B cell (primary cell): ENCODE measurements at regions not wholly inside any gene's neighbourhood (a gene's known extent, or its start where the extent isn't known, plus 50 kb on each side); places are given as distances from the start of the nearest gene placed in this dataset.

ENCODE experiments used
- ATAC-seq: fragments of 200-7000 bp; cut with Tn5 transposase; one replicate; pipeline ENCODE4 v1.10.0; 2021; ENCODE audit warnings: low read depth, mild to moderate bottlenecking, moderate number of reproducible peaks, moderate library complexity
- CTCF ChIA-PET: fragments of 350-600 bp; sonication (Branson Sonifier 250); formaldehyde crosslinking; loops from one replicate; lab custom pipeline; 2021; ENCODE audit warnings: antibody characterized with exemption, inconsistent platforms; lab: Charles Lee
- POLR2A ChIA-PET: fragments of 350-600 bp; sonication (Branson Sonifier 250); formaldehyde crosslinking; loops from one replicate; lab custom pipeline; 2021; ENCODE audit warnings: antibody characterized with exemption; lab: Charles Lee
- DNase-seq: peaks from one replicate; pipeline ENCODE4 v3.0.0; 2013
- H2AFZ ChIP-seq: 2 replicates; pipeline ENCODE4 v1.6.1; 2012; ENCODE audit warnings: mild to moderate bottlenecking, low read depth, low read length; ENCODE audit not compliant: insufficient read depth, poor library complexity, severe bottlenecking
- H3K27ac ChIP-seq, 2 donors: 1 replicate in 1 of 2; 2 replicates in 1 of 2; pipeline ENCODE4 v1.5.1; 2012 to 2013; ENCODE audit warnings: low read length in 2 of 2, mild to moderate bottlenecking in 2 of 2, moderate library complexity in 1 of 2
- H3K27me3 ChIP-seq, 4 experiments: fragments of 200-600 bp in 1 of 4; sonication (generic) in 1 of 4; replicated peaks in 1 of 4; 1 replicate in 2 of 4; 2 replicates in 2 of 4; pipeline versions ENCODE4 v1.6.1 to v1.7.0; 2013 to 2016; ENCODE audit warnings: low read length in 3 of 4, mild to moderate bottlenecking in 2 of 4, mixed read lengths in 1 of 4, moderate library complexity in 1 of 4; ENCODE audit not compliant: insufficient read depth in 4 of 4, control insufficient read depth in 3 of 4; ENCODE audit errors: control extremely low read depth in 1 of 4
- H3K36me3 ChIP-seq, 2 experiments: replicated peaks in 1 of 2; 1 replicate in 1 of 2; 2 replicates in 1 of 2; pipeline versions ENCODE4 v1.6.1 to v1.7.1; 2013; ENCODE audit warnings: low read length in 1 of 2; ENCODE audit not compliant: insufficient read depth in 2 of 2, control insufficient read depth in 1 of 2; ENCODE audit errors: control extremely low read depth in 1 of 2, extremely low read depth in 1 of 2
- H3K4me1 ChIP-seq, 2 donors: fragments of 200-600 bp in 1 of 2; sonication (generic) in 1 of 2; 1 replicate in 1 of 2; 2 replicates in 1 of 2; pipeline versions ENCODE4 v1.5.1 to v1.6.1; 2013 to 2017; ENCODE audit warnings: low read length in 2 of 2; ENCODE audit not compliant: control insufficient read depth in 2 of 2, insufficient read depth in 2 of 2
- H3K4me2 ChIP-seq: replicated peaks from 2 replicates; pipeline ENCODE3; 2012; ENCODE audit warnings: mild to moderate bottlenecking, low read depth, low read length; ENCODE audit not compliant: poor library complexity, severe bottlenecking
- H3K4me3 ChIP-seq, 5 experiments: fragments of 200-600 bp in 1 of 5; sonication (generic) in 1 of 5; 1 replicate in 3 of 5; 2 replicates in 2 of 5; pipeline versions ENCODE4 v1.5.1 to v1.7.0; 2011 to 2016; ENCODE audit warnings: low read length in 4 of 5, mild to moderate bottlenecking in 4 of 5, low read depth in 2 of 5, control low read depth in 1 of 5, moderate library complexity in 1 of 5; ENCODE audit not compliant: insufficient read depth in 1 of 5; ENCODE audit errors: control extremely low read depth in 1 of 5, extremely low read depth in 1 of 5
- H3K79me2 ChIP-seq: fragments of 200-600 bp; sonication (generic); one replicate; pipeline ENCODE4 v1.6.0; 2016; ENCODE audit warnings: low read length; ENCODE audit not compliant: control insufficient read depth, insufficient read depth
- H3K9ac ChIP-seq: fragments of 200-600 bp; sonication (generic); 2 replicates; pipeline ENCODE4 v1.6.1; 2017; ENCODE audit warnings: mild to moderate bottlenecking, low read length, moderate library complexity
- H3K9me3 ChIP-seq, 3 donors: one replicate each; pipeline versions ENCODE4 v1.6.1 to v1.7.1; 2013; ENCODE audit warnings: low read length in 2 of 3; ENCODE audit not compliant: control insufficient read depth in 2 of 3, insufficient read depth in 1 of 3; ENCODE audit errors: control extremely low read depth in 1 of 3
- H4K20me1 ChIP-seq: 2 replicates; pipeline ENCODE4 v1.6.0; 2012; ENCODE audit warnings: mild to moderate bottlenecking, low read length; ENCODE audit not compliant: insufficient read depth, control insufficient read depth, poor library complexity, severe bottlenecking
- H3K27ac Mint-ChIP-seq: one replicate; pipeline ENCODE4 v1.8.0; 2021; ENCODE audit warnings: mixed read lengths
- H3K27me3 Mint-ChIP-seq: one replicate; pipeline ENCODE4 v1.8.0; 2021; ENCODE audit warnings: mixed read lengths
- H3K4me1 Mint-ChIP-seq: one replicate; pipeline ENCODE4 v1.8.0; 2021; ENCODE audit warnings: mixed read lengths
- H3K4me3 Mint-ChIP-seq: one replicate; pipeline ENCODE4 v1.8.0; 2021; ENCODE audit warnings: mixed read lengths
- H3K9me3 Mint-ChIP-seq: one replicate; pipeline ENCODE4 v1.8.0; 2022; ENCODE audit warnings: mixed read lengths; ENCODE audit not compliant: insufficient read depth
- EZH2 ChIP-seq: IDR thresholded peaks from 2 replicates; pipeline ENCODE4 v1.6.1; 2012; ENCODE audit warnings: borderline replicate concordance, low read depth, mild to moderate bottlenecking, moderate library complexity, low read length; ENCODE audit not compliant: insufficient read depth, poor library complexity, severe bottlenecking
- WGBS: methylation state at CpG from one replicate; pipeline ENCODE4 v1.1.5; 2013; ENCODE audit warnings: missing lambda C conversion rate; ENCODE audit not compliant: insufficient coverage; 5-methylcytosine and 5-hydroxymethylcytosine counted together
- intact Hi-C: fragments of 100-400 bp; cut with micrococcal nuclease; formaldehyde crosslinking; loops from one replicate; pipeline ENCODE4 v1.10.0; 2022
- TF ChIP-seq, protein P1 (sequence below): fragments of 200-600 bp; IDR thresholded peaks from one replicate; pipeline ENCODE4 v1.8.0; 2022; ENCODE audit warnings: antibody characterized with exemption, mild to moderate bottlenecking

DNA sequence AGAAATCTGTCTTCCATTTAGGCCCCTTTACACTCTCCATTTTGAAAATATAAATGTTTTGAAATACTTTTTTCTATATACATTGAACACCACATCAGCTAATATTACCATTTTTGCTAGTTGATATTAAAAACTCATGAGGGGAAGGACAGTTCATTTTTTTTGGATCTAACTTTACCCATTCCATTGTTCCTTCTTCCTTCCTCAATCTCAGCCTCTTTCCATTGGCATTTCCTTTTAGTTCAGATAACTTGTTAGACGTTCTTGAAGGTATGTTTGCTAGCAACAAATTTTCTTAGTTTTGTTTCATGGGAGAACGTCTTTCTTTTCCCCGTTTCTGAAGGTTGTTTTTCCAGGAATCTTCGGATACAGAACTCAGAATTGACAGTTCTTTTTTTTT is 759.0 kb downstream of the SOCS6 start:
- H3K36me3 ChIP-seq = no peaks in the 10 kb centered on the region
- TF ChIP-seq EZH2 = no peak
- TF ChIP-seq, protein P1, sequence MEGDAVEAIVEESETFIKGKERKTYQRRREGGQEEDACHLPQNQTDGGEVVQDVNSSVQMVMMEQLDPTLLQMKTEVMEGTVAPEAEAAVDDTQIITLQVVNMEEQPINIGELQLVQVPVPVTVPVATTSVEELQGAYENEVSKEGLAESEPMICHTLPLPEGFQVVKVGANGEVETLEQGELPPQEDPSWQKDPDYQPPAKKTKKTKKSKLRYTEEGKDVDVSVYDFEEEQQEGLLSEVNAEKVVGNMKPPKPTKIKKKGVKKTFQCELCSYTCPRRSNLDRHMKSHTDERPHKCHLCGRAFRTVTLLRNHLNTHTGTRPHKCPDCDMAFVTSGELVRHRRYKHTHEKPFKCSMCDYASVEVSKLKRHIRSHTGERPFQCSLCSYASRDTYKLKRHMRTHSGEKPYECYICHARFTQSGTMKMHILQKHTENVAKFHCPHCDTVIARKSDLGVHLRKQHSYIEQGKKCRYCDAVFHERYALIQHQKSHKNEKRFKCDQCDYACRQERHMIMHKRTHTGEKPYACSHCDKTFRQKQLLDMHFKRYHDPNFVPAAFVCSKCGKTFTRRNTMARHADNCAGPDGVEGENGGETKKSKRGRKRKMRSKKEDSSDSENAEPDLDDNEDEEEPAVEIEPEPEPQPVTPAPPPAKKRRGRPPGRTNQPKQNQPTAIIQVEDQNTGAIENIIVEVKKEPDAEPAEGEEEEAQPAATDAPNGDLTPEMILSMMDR = no peak
- intact Hi-C loops = no loop called here
- Mint-ChIP-seq H3K27me3 (no peaks in the 10 kb centered on the region), H3K27ac (no peak overlapping the region), H3K4me3 (no peak overlapping the region), H3K4me1 (no peaks in the 10 kb centered on the region), H3K9me3 (no peaks in the 10 kb centered on the region)
- WGBS = 40% methylated on average over 3 of the region's 4 CpGs
- no peak for DNase-seq
- H3K4me1 ChIP-seq = no peaks in the 10 kb centered on the region
- no peak overlapping the region for H3K9ac ChIP-seq
- H4K20me1 ChIP-seq = no peaks in the 10 kb centered on the region
- no peak overlapping the region for H2AFZ ChIP-seq
- no peaks in the 10 kb centered on the region for H3K9me3 ChIP-seq
- POLR2A ChIA-PET = no interaction called here
- no peak overlapping the region for H3K4me3 ChIP-seq
- no peak overlapping the region for H3K4me2 ChIP-seq
- H3K27ac ChIP-seq = no peak overlapping the region
- H3K27me3 ChIP-seq = no peaks in the 10 kb centered on the region
- CTCF ChIA-PET = no interaction called here
- no peak for ATAC-seq
- H3K79me2 ChIP-seq = no peaks in the 10 kb centered on the region

DNA sequence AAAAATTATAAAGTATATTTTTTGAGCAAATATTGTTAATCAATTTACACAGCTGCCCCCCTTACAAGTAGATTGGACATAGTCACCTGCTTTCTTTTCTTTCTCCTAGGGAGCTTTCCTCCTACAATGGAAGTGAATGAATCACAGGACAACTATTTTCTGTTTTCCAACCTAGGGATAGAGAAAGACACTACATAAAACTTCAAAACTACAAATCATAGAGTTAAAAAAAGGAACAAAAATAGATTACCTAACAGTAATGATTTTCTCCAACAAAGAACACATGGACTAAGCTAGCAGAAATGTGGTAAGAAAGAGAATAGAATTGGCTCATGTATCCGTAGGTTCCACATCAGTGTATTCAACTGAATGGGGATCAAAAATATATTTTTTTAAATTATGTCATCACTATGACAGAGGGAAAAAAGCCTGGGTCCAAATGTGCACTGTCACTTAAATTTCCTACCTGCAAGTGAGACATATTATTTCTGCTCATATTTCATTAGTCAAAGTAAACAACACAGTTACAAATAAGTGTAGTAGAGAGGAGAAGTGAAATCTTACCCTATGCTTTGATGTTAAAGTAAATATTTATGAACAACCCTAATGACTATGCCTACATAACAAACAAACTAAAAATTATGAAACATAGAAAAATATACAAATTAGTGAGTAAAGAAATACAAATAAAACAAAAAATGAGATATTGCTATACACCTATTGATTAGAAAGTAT is 756.7 kb downstream of the SOCS6 start:
- no peak overlapping the region for H3K4me3 Mint-ChIP-seq
- no peaks in the 10 kb centered on the region for H3K4me1 Mint-ChIP-seq
- Histone ChIP-seq H3K79me2 (no peaks in the 10 kb centered on the region), H3K9ac (no peak overlapping the region), H3K27me3 (no peaks in the 10 kb centered on the region), H3K27ac (no peak overlapping the region), H4K20me1 (no peaks in the 10 kb centered on the region), H3K4me1 (no peaks in the 10 kb centered on the region), H3K9me3 (no peaks in the 10 kb centered on the region), H3K4me3 (no peak overlapping the region), H2AFZ (no peak overlapping the region), H3K36me3 (no peaks in the 10 kb centered on the region), H3K4me2 (no peak overlapping the region)
- no peak for ATAC-seq
- no peaks in the 10 kb centered on the region for H3K9me3 Mint-ChIP-seq
- TF ChIP-seq EZH2 = no peak
- TF ChIP-seq, protein P1 = no peak
- H3K27me3 Mint-ChIP-seq = no peaks in the 10 kb centered on the region
- ChIA-PET POLR2A (no interaction called here), CTCF (no interaction called here)
- no peak for DNase-seq
- intact Hi-C loops = no loop called here
- no peak overlapping the region for H3K27ac Mint-ChIP-seq
- WGBS = no CpG with 5 or more reads among the region's 1 CpG
